ENCODE measurements at regions not wholly inside any gene's neighbourhood (a gene's known extent, or its start where the extent isn't known, plus 50 kb on each side); places are given as distances from the start of the nearest gene placed in this dataset.

DNA sequence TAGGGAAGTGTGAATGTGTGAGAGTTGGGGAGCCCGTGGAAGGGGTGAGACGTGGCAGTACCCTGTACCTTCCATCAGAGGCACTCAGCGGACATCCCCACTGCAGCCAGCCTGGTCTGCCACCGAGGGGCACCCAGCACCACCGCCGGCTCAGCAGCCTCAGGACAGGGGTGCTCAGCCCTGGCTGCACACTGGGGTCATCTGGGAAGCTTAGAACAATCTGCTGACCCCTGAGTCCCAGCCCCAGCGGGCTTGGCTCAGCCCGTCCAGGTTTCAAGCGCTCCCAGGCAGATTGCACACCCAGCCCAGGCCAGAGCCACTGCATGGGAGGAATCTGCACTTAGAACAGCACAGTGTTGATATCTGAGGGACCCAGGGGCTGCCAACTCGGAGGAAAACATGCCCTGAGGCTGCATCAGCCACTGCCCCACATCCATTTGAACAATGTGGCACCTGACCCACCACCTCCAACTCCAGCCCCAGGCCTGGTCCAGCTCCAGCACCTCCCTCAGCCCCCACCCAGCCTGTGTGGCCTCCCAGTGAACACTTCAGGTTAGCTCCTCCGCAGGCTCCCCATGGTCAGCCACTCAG lies 147.1 kb upstream of the OTOS start:
- DNase-seq: no peak

DNA sequence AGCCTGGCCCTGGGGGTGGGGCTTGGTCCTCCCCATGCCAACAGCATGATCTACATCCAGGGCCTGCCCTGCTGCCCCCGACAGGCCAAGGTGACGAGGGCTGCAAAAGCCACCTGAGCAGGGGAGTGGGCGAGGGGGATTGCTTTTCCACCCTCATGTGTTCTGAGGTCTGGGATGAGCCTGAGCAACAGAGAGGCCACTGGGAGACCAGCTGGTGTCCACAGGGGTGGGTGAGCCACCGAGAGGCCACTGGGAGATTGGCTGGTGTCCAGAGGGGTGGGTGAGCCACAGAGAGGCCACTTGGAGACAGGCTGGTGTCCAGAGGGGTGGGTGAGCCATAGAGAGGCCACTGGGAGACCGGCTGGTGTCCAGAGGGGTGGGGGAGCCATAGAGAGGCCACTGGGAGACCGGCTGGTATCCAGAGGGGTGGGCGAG lies 147.4 kb upstream of the GPC1 start:
- no peak for DNase-seq

GRCh38 chr2:240289701-240290431 lies 145.6 kb upstream of the GPC1 start:
- no peak for DNase-seq

GRCh38 chr2:240290432-240291336 lies 144.8 kb upstream of the GPC1 start:
- no peak for DNase-seq

- DNase-seq: no peak
Observed at GRCh38 chr2:240291337-240292034, 144.0 kb upstream of the GPC1 start.

DNA sequence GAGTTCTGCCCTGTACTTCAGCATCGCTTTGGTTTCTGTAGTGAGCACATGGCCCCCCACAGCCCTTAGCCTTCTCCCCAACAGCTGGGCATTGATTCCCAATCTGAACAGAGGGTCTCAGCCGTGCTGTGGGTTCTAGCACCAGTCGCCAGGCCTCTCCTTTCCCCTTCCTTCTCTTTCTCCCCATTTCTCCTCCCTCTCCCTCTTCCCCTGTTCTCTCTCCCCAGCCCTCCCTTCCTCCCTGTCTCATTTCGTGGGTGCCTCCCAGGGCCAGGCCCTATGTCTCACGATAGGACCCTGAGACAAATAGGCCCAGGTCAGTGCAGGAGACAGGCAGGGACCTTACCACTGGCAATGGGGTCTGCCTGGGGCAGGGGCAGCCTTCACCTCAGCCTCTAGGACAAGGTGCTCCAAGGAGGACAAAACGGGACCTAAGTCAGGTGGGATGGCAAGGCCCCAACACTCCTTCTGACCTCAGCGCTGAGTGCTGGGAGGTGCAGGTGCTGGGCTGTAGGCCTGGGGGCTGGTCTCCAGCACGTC lies 143.4 kb upstream of the GPC1 start:
- DNase-seq: no peak

DNA sequence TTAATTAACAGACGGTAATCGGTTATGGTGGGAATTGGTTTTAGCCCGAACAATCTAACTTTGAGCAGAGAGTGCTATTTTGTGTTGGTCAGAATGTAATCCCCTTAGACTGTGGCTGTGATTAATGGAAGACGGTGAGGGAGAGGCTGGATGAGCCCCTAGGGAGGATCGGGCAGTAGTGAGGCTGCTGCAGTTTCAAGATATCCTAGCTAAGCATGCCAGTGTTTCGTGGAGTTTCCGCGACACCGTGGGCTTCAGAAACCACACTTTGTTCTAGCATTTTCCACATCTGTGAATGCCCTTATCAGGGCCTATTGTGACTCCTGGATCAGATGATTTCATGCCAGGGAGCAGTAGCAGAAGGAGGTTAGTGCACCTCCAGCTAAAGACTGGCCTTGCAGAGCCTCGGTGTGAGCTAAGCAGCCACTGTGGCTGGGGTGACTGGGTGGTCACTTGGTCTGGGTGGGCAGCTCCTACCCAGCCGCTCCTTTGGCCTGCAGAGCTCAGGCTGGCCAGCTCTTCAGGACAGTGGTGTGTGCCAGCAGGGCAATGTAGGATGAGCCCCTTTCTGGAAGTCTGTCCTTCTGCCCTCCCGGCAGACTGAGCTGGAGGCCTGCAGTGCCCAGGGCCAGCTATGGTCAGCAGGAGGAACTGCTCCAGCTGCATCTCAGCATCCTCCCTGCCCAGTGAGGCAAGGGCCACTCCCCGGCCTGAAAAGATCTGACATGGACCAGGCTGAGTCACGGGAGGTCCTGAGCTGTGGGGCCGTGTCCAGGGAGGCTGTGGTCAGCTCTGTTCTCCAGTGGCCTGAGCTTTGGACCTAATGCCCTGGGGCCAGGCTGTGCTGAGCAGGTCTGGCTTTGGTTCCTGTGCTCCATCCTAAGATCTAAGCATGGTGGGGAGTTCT lies 142.6 kb upstream of the GPC1 start:
- no peak for DNase-seq

DNA sequence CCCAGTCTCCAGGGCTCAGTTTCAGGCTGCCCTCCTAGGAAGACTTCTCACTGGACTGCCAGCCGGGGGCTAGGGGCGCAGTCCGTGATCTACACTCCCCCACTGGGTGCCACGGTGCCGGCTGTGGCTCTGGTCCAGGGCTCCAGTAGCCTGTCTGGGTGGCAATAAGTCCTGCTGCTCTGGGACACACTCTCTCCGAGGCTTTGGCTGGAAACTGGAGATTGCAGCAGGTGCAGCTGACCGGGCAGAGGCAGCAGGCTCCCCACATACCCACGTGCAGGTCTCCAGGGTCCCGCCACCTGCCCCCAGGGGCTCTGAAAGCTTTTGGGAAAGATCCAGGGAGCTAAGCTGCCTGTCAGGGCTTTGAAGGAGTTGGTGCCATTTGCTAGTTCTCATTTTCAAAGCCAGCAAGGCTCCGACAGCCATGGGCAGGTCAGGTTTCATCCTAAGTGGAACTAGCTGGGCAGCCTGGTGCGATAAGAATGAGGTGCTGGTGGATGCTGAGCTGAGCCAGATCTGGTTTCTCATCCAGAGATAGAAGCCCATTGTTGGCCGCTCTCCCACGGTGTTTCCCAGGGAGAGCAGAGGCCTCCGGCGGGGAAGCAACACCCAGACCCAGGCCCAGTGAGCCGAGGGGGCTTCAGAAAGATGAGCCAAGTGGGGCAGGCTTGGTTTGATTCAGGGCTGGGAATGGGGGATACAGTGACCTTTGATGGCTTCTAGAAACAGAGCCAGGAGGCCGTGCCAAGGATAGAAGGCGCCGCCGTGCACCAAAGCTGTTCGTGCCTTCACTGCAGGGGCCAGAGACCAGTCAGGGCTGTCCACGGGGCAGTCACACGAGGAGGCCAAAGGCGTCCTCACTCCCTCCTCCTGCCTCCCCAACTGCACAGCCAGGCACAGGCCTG lies 141.7 kb upstream of the GPC1 start:
- no peak for DNase-seq

GRCh38 chr2:240294514-240294913 lies 140.9 kb upstream of the GPC1 start:
- DNase-seq: no peak

- no peak for DNase-seq
Observed at GRCh38 chr2:240295256-240296103, 140.0 kb upstream of the GPC1 start.

GRCh38 chr2:240296104-240296406 lies 139.4 kb upstream of the GPC1 start:
- DNase-seq: no peak

DNA sequence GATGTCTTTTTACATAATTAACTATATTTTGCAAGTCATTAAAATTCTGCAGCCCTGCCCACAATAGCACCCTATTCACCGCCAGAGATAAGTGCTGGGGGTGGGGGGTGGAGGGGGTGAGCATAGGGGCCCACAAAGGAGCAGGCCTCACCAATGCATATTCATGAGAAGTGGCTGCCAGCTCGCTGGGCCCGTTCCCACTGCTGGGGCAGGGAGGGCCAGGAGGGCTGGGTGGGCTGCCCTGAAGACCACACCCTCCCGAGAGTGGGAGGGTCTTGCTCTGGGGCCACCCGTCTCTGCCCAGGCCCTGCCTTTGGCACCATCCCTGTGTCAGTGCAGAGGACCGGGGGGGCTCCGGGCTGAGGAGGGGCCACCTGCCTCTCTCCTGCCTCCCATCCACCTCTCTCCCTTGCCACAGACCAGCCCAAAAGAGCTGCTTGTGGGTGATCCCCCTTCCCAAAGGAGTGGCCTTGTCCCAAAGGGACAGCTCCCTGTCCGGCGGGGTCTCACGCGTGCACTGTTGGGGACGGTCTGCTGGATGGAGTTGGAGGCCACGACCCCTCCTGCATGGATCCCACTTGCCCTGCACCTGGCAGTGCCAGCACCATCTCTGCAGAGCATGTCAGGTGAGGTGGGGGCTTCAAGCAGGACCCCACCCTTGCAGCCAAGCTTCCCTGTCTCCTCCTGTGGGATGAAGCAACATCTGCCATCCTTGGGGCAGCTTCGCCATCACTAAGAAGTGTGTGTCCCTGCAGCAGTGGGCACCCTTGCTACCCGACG lies 138.8 kb upstream of the GPC1 start:
- DNase-seq: no peak

GRCh38 chr2:240297256-240298116 lies 138.0 kb upstream of the GPC1 start:
- DNase-seq: no peak

- no peak for DNase-seq
Observed at GRCh38 chr2:240298117-240298790, 137.2 kb upstream of the GPC1 start.

DNA sequence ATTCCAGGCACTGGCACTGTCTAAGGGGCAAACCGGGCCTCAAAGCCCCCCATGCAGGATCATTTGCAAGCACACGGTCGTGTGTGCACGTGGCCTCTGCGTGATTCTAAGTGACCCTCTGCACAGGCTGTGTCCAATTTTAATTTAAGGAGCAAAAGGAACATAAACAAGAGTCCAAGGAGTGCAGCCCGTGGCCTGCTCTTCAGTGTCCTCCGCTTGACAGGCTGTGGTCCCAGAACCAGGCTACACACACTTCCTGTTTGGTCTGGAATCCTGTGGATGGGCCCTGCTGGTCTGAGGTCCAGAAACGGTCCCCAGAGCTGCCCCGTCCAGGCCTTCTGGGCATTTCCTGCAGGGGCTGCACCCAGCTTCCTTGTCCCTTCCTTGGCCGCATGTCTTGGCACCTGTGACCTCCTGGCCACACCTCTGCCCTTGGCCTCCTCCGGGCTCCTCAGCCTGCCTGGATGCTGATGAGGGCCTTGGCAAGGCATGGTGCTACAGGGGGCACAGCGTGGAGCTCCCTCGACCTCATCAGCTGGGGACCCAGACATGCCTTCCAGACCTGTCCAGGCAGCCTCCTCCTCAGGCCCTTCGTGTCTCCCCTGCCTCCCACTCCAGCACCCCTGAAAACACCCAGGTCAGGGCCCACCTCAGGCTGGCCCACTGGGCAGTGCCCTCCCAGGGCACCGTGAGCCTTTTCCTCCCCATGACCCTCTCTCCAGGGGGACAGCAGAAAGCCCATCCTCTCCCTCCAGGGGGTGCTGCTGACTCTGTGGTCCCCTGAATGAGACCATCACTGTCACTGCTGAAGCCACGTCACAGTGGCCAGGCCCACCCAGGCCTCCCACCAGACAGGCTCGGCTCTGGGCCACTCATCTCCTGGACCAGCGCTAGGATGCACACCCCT lies 136.4 kb upstream of the GPC1 start:
- no peak for DNase-seq

DNA sequence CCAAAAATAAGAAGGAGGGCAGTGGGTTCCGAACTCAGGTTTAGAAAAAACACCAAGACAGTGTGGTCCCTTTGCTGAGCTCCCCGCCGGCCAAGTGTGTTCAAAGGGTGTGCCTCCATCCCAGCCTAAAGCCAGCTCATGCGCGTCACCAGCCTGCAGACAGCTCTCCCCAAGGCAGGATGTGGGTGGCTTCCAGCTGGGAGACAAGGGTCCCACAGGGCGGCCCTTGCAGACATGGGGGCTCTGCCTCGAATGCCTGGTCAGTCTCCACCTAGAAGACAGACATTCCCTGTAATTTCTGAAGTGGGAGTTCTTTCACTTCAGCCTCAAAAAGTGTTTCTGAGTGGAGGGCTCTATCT lies 135.8 kb upstream of the GPC1 start:
- no peak for DNase-seq
